Body of pancreas (tissue), 4 donors: ENCODE measurements at regions not wholly inside any gene's neighbourhood (a gene's known extent, or its start where the extent isn't known, plus 50 kb on each side); places are given as distances from the start of the nearest gene placed in this dataset.

Experiments used
- ATAC-seq: fragments of 150-250 bp; one replicate; pipeline ENCODE4 v1.9.1; 2016
- DNase-seq, 4 donors: peaks; one replicate each; pipeline ENCODE4 v3.0.0-alpha.2; 2019
- H3K27ac ChIP-seq, 4 donors: fragments of 200-600 bp; sonication (generic); 1 replicate in 3 of 4; 2 replicates in 1 of 4; pipeline versions ENCODE4 v1.5.1 to v1.6.1; 2016 to 2019; ENCODE audit warnings: mild to moderate bottlenecking in 1 of 4, mixed read lengths in 1 of 4, moderate library complexity in 1 of 4
- H3K27me3 ChIP-seq, 2 donors: fragments of 200-600 bp; sonication (generic); one replicate each; pipeline ENCODE4 v1.6.0; 2016; ENCODE audit warnings: mild to moderate bottlenecking in 1 of 2
- H3K36me3 ChIP-seq, 2 donors: fragments of 200-600 bp; sonication (generic); replicated peaks in 1 of 2; 2 replicates each; pipeline ENCODE4 v1.5.1; 2016; ENCODE audit warnings: low read depth in 2 of 2; ENCODE audit not compliant: insufficient read depth in 1 of 2
- H3K4me1 ChIP-seq: fragments of 200-600 bp; sonication (generic); one replicate; pipeline ENCODE4 v1.6.0; 2016
- H3K4me3 ChIP-seq, 2 donors: fragments of 200-600 bp; sonication (generic); 1 replicate in 1 of 2; 2 replicates in 1 of 2; pipeline ENCODE4 v1.5.1; 2016 to 2019
- H3K9me3 ChIP-seq, 3 donors: fragments of 200-600 bp; sonication (generic); 1 replicate in 2 of 3; 2 replicates in 1 of 3; pipeline ENCODE4 v1.5.1; 2016
- POLR2A ChIP-seq, 3 donors: fragments of 450-650 bp; IDR thresholded peaks; one replicate each; pipeline ENCODE4 v1.6.1; 2016; ENCODE audit warnings: antibody characterized with exemption in 3 of 3, mild to moderate bottlenecking in 2 of 3
- WGBS, 2 donors: methylation state at CpG; one replicate each; pipeline ENCODE4 v1.1.5; 2017; 5-methylcytosine and 5-hydroxymethylcytosine counted together
- intact Hi-C: fragments of 100-400 bp; cut with DNase I; formaldehyde crosslinking; loops from one replicate; pipeline ENCODE4 v1.15.1; 2023
- TF ChIP-seq, protein P1 (sequence below), 7 experiments: fragments of 450-650 bp in 4 of 7; fragments of 200-600 bp in 3 of 7; sonication (generic) in 3 of 7; IDR thresholded peaks; one replicate each; pipeline ENCODE4 v1.5.1; 2016 to 2019; ENCODE audit warnings: antibody characterized with exemption in 7 of 7

GRCh38 chr12:67915335-67915851, 73.9 kb upstream of the IFNG-AS1 start:
- ATAC-seq = no peak
- no peaks in the 10 kb centered on the region for H3K27me3 ChIP-seq
- no peak for DNase-seq
- WGBS, 2 donors = 67 to 78% methylated on average over 6 of the region's 6 CpGs
- no peaks in the 10 kb centered on the region for H3K9me3 ChIP-seq
- H3K4me1 ChIP-seq = peaks cover 7% of the 10 kb centered on the region
- no peak overlapping the region for H3K27ac ChIP-seq
- no peaks in the 10 kb centered on the region for H3K36me3 ChIP-seq
- TF ChIP-seq, protein P1, sequence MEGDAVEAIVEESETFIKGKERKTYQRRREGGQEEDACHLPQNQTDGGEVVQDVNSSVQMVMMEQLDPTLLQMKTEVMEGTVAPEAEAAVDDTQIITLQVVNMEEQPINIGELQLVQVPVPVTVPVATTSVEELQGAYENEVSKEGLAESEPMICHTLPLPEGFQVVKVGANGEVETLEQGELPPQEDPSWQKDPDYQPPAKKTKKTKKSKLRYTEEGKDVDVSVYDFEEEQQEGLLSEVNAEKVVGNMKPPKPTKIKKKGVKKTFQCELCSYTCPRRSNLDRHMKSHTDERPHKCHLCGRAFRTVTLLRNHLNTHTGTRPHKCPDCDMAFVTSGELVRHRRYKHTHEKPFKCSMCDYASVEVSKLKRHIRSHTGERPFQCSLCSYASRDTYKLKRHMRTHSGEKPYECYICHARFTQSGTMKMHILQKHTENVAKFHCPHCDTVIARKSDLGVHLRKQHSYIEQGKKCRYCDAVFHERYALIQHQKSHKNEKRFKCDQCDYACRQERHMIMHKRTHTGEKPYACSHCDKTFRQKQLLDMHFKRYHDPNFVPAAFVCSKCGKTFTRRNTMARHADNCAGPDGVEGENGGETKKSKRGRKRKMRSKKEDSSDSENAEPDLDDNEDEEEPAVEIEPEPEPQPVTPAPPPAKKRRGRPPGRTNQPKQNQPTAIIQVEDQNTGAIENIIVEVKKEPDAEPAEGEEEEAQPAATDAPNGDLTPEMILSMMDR (IDR thresholded peaks at IDR 0.05) = no peak
- no peak for TF ChIP-seq POLR2A (IDR thresholded peaks at IDR 0.05)
- intact Hi-C loops = no loop called here
- no peak overlapping the region for H3K4me3 ChIP-seq

- WGBS, 2 donors = 90 to 97% methylated on average over 5 of the region's 5 CpGs
- Histone ChIP-seq H3K27me3 (no peaks in the 10 kb centered on the region), H3K4me1 (peaks cover 17% of the 10 kb centered on the region), H3K4me3 (no peak overlapping the region), H3K9me3 (no peaks in the 10 kb centered on the region), H3K36me3 (no peaks in the 10 kb centered on the region), H3K27ac (no peak overlapping the region)
- DNase-seq (no peak), ATAC-seq (no peak)
- no peak for TF ChIP-seq POLR2A (IDR thresholded peaks at IDR 0.05)
- TF ChIP-seq, protein P1 (IDR thresholded peaks at IDR 0.05) = no peak
- intact Hi-C loops = no loop called here
Observed at GRCh38 chr12:67916266-67916970, 72.8 kb upstream of the IFNG-AS1 start.

DNA sequence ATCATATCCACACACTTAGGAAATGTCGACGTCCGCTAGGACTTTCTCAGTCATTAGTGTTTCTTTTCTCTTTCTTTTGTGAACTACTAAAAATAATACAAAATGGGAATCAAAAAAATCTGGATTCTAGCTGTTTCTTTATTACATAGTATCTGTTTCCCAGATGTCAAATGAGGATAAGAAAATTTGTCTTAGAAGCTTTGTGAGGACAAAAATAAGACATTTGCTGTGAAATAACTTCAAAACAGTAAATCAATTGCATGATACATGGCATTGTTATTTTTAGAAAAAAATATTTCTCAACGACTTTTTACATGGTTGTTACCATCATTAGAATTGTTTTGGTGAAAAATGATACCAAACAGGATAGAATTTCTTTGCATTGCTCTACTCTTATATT, 71.4 kb upstream of the IFNG-AS1 start:
- 76 to 86% methylated on average over 4 of the region's 4 CpGs for WGBS, 2 donors
- ATAC-seq = no peak
- Histone ChIP-seq H3K36me3 (no peaks in the 10 kb centered on the region), H3K4me1 (peaks cover 17% of the 10 kb centered on the region), H3K27me3 (no peaks in the 10 kb centered on the region), H3K4me3 (no peak overlapping the region), H3K27ac (no peak overlapping the region), H3K9me3 (no peaks in the 10 kb centered on the region)
- TF ChIP-seq, protein P1 (IDR thresholded peaks at IDR 0.05) = no peak
- no peak for TF ChIP-seq POLR2A (IDR thresholded peaks at IDR 0.05)
- no peak for DNase-seq
- intact Hi-C loops = no loop called here

DNA sequence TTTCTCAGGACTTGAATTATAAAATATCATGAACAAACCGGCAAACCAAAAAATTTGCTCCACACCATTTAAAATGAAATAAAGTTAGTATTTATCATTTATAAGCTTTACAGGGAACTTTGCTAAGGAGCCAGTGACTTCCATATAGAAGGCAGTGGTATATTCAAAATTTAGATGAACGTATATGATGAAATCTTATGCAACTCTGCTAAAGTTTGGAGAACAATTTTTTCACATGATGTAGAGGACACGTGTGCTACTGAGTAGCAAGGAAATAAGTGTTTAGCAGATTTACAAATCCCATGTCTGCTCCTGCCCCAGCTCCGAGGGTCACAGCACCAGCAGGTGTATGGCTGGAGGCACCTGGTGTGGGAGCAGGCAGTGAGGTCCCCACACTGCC, 70.8 kb upstream of the IFNG-AS1 start:
- DNase-seq (no peak), ATAC-seq (no peak)
- H3K4me3 ChIP-seq = no peak overlapping the region
- no peaks in the 10 kb centered on the region for H3K27me3 ChIP-seq
- 88 to 91% methylated on average over 4 of the region's 4 CpGs for WGBS, 2 donors
- H3K4me1 ChIP-seq = peaks cover 17% of the 10 kb centered on the region
- intact Hi-C loops = no loop called here
- no peak overlapping the region for H3K27ac ChIP-seq
- TF ChIP-seq, protein P1 (IDR thresholded peaks at IDR 0.05) = no peak
- no peak for TF ChIP-seq POLR2A (IDR thresholded peaks at IDR 0.05)
- no peaks in the 10 kb centered on the region for H3K36me3 ChIP-seq
- no peaks in the 10 kb centered on the region for H3K9me3 ChIP-seq

- H3K9me3 ChIP-seq = no peaks in the 10 kb centered on the region
- H3K27me3 ChIP-seq = no peaks in the 10 kb centered on the region
- intact Hi-C loops = no loop called here
- DNase-seq = no peak
- ATAC-seq = no peak
- no peak overlapping the region for H3K27ac ChIP-seq
- no peak overlapping the region for H3K4me3 ChIP-seq
- H3K4me1 ChIP-seq = peaks cover 17% of the 10 kb centered on the region
- TF ChIP-seq, protein P1 (IDR thresholded peaks at IDR 0.05) = no peak
- no peak for TF ChIP-seq POLR2A (IDR thresholded peaks at IDR 0.05)
- 93 to 97% methylated on average over 2 of the region's 2 CpGs for WGBS, 2 donors
- no peaks in the 10 kb centered on the region for H3K36me3 ChIP-seq
Observed at GRCh38 chr12:67919406-67919805, 69.8 kb upstream of the IFNG-AS1 start.
